Right ventricle myocardium superior (tissue), 1 donor: ENCODE measurements at regions not wholly inside any gene's neighbourhood (a gene's known extent, or its start where the extent isn't known, plus 50 kb on each side); places are given as distances from the start of the nearest gene placed in this dataset.
"Not testable (repeated sequence)": the region's sequence is repeated elsewhere in the genome, so short reads cannot be mapped to it uniquely, and the experiment has no call there.

Source experiments
- ATAC-seq: fragments of 200-7000 bp; cut with Tn5 transposase; one replicate; pipeline ENCODE4 v1.9.1; 2020; ENCODE audit warnings: mild to moderate bottlenecking; ENCODE audit not compliant: poor library complexity
- DNase-seq: peaks from one replicate; pipeline ENCODE4 v3.0.0-alpha.2; 2020
- intact Hi-C: fragments of 100-400 bp; cut with DNase I; formaldehyde crosslinking; loops from one replicate; pipeline ENCODE4 v1.11.2; 2022
- donor health status: DM: no; HTN: yes; CAD: no; lungs with severe emphysema.

DNA sequence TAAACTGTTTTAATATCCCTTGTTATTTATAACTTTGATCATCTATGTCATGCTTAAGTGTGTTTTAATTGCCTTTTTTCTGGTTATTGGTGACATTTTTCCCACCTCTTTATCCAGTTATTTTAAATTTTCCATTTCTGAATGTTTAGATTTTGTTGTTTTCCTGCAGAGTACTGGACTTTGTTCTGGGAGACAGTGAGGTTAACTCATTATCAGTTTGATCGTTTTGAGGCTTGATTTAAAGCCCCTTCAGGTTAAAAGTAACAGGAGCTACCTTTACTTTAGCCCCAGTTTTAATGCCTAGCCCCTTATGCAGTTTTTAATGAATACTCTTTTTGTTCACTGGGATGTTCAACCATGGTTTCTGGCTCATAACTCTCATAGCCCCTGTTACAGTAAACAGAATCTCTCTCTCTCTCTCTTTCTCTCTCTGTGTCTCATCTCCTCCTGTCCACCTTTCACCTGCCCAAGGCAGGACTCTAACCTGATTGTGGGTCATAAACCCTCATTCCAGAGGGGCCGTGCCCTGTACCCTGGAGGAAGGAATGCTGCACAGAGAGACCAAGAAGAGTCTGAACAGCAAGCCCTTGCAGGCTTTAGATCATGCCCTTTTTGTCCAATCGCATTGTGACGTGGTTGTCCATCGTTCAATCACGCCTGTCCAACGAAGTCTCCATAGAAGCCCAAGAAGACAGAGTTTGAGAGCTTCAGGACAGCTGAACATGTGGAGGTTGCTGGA, 91.8 kb upstream of the WDR72 start:
- intact Hi-C loops = no loop called here
- DNase-seq (no peak), ATAC-seq (no peak)

DNA sequence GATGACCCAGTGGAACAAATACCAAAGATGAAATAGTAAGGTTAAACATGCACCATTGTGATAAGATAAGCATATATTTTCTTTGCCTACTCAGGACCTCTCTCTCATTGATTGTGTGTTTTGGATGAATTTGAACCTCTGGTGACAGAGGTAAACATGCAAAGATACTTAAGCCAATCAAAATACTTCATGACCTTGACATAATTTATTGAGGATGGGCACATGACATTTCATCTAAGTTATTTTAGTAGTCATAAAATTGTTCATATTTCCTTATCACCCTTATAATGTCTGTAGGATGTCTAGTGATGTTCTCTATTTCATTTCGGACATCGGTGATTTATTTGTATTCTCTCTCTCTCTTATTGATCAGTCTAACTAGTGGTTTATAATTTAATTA, 88.3 kb upstream of the WDR72 start:
- intact Hi-C loops = no loop called here
- DNase-seq (no peak), ATAC-seq (no peak)

DNA sequence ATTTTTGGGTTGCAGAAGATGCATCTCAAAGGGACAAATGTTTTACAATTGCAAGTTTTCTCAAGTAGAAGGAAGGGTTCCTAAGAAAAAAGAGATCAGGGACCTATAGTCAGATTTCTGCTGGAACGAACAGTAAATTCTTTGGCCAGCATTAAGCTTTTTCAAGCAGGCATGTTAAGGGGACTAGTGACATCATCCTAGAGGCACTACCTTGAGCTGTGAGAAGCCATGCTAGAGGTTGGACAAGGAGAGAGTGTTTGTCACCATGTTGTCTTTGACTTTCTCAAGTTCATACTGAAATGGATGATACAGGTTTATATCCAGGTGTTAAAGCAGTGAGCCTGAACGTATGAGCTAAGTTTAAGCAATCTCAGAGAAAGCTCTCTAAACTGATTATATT, 85.2 kb upstream of the WDR72 start:
- no peak for ATAC-seq
- DNase-seq = no peak
- intact Hi-C loops = no loop called here

DNA sequence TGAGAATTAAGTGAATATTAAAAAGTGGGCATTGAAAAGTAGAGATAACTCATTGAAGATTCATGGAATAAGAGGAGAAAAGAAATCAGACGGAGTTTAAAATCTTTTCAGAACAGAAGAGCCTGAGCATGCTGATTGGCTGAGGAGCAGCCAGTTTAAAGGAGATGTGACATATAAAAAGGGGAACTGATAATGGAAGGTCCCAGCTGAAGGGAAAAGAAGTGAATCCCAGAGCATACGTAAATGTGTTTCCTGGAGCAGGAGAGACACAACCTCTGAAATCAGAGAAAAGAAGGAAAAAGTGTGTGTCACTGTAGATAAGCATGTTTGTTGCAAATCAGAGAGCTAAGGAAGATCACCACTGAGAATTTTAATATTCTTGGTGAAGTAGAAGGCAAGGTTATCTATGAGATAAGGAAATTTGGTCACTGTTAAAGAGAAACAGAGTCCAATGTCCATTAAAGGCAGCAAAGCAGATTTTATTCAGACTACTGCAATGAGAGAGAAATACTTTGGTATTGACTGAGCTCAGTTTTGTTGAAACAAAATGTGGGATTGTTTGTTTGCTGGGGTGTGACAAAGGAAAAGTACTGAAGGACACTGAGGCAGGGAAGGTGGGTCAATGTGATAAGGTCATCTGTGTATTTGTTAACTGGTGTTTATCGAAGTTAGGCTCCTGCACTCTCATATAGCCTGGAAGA, 84.6 kb upstream of the WDR72 start:
- intact Hi-C loops = no loop called here

DNA sequence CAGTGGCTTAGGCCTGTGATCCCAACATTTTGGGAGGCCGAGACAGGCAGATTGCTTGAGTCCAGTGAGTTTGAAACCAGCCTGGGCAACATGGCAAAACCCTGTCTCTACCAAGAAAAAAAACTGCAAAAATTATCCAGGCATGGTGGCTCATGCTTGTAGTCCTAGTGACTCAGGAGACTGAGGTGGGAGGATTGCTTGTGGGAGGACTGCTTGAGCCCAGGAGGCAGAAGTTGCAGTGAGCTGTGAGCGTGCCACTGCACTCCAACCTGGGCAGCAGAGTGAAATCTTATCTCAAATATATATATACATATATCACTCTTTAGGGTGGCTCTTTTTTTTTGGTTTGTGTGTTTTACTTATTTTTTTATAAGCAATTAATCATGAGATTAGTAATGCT, 83.7 kb upstream of the WDR72 start:
- intact Hi-C loops = no loop called here
- ATAC-seq = no peak
- no peak for DNase-seq

More for the DNA sequence above, 84.6 kb upstream of the WDR72 start:
- DNase-seq (no peak), ATAC-seq (no peak)

DNA sequence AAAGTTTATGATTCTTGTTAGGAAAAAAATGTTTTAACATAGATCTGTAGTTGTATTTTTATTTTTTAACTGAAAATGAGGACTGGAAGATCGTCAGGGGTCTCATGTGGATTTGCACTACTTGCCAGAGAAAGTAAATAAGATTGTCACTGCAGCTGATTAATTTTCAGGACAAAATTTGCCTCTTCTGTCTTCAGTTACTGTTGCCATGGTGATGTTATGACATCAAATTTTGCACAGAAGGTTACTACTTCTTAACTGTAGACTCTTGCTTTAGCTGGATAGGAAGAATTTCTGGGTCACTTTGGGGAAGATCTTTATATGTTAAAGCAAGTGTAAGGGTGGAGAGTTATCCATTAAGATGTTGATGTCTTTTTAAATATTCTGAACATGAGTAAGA, 82.2 kb upstream of the WDR72 start:
- ATAC-seq = no peak
- DNase-seq = no peak
- intact Hi-C loops = no loop called here

DNA sequence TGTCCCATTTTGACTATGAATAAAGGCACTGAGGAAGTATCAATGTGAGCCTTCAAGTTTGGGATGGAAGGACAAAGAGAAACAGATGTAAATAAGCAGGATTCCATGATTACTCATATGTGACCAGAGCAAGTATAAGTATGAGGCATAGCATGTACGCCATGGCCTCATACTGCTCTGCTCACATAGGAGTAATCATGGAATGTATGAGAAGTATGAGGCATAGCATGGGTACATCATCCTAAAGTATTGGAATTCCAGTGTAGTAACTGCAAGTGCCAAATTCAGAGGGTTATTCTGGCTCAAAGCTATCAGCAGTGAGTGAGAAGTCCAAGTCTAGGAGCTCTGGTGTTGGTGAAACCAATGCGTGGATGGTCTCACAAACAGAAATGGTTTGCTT, 81.2 kb upstream of the WDR72 start:
- intact Hi-C loops = no loop called here

DNA sequence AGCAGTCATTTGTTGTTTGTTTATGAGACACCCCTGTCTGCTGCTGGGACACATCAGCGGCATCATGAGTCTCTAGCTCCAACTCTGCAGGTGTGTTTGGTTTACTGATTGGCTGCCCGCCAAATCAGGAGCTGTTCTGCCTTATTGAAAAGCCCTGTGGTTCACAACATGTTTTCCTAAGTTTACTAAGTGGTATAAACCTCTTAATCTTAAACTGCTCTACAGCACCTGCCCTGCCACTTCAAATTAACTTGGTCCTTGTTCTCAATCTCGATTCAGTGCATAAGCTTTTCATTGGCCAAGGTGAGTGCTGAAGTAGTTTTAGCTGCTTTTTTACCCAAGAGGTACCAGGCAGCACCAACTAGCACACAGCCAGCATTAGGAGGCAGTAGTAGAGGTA, 77.8 kb upstream of the WDR72 start:
- no peak for ATAC-seq
- intact Hi-C loops = no loop called here
- DNase-seq = no peak

More for the DNA sequence above, 81.2 kb upstream of the WDR72 start:
- DNase-seq = no peak
- no peak for ATAC-seq

DNA sequence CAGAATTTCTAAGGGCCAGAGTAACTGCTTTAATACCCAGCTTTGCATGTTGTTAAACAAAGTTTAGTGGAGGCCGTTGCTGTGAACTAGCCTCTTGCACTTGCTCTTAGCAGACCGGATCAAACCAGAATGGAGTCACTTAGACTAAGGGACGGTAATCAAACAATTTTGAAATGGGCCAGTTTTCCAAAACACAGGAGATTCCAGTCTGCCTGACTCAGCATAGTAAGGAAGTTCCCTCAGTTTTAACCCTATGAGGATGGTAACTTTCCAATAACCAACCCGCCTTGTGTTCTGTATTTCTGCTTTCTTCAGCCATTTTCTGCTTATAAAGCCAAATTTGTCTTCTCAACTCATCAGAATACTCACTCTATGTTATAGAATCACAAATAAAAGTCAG, 77.2 kb upstream of the WDR72 start:
- no peak for ATAC-seq
- DNase-seq = no peak
- intact Hi-C loops = no loop called here

DNA sequence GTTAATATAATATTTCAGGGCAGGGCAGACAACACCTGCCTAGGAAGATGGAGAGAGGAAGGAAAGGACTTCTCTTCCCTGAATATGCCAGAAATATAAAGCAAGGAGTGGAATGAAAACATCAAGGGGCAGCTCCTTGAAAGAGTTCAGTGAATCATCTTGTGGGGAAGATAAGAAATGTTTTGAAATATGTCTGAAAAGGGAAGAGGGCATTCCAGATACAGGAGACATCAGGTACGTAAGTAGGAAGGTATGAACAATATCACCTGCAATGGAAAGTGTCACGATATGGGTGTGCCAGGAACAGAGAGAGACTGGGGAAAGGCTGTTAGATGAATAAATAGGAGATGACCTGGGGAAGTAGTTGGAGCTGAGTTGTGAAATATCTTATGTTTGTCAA, 75.8 kb upstream of the WDR72 start:
- no peak for DNase-seq
- intact Hi-C loops = no loop called here
- ATAC-seq = no peak

DNA sequence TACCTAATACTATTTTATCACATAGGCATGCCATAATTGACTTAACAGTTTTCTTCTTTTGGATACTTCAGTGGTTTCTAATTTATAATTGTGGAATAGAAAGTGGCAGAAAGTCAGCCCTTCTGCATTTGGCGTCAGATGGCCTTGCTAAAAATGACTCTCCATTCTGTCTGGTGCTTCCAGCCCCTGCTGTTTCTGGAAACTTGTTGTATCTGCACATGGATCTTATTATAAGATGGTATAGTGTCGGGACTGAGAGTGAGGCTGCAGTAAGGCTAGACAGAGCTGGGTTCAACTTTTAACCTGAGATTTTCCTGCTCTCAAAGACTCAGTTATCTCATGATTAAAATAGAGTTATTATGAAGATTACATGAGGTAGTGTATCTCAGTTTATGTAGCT, 74.8 kb upstream of the WDR72 start:
- no peak for ATAC-seq
- intact Hi-C loops = no loop called here
- DNase-seq = no peak

DNA sequence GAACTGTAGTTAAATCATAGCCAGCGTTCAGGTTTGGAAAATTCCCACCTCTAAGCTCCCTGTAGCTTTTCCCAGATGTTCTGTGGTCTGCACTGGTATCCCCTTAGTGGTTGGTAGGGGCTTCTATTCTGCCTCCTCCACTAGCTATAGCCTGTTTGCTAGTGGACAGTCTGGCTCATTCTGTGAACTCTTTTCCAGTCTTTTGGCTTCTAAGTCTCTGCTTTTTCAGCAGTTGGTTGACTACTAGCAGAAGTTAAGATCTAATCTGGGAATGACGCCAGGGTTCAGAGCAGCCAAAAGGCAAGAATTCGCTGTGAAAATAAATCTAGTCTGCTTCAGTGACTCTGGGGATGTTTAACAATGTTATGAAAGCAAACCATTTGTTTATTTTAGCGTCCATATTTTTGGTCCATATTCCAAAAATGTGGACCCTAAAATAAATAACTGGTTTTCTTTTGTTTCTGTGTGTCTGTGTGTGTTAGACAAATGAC, 73.7 kb upstream of the WDR72 start:
- intact Hi-C loops = no loop called here
- peak; percentile 86 for ATAC-seq
- DNase-seq = no peak

DNA sequence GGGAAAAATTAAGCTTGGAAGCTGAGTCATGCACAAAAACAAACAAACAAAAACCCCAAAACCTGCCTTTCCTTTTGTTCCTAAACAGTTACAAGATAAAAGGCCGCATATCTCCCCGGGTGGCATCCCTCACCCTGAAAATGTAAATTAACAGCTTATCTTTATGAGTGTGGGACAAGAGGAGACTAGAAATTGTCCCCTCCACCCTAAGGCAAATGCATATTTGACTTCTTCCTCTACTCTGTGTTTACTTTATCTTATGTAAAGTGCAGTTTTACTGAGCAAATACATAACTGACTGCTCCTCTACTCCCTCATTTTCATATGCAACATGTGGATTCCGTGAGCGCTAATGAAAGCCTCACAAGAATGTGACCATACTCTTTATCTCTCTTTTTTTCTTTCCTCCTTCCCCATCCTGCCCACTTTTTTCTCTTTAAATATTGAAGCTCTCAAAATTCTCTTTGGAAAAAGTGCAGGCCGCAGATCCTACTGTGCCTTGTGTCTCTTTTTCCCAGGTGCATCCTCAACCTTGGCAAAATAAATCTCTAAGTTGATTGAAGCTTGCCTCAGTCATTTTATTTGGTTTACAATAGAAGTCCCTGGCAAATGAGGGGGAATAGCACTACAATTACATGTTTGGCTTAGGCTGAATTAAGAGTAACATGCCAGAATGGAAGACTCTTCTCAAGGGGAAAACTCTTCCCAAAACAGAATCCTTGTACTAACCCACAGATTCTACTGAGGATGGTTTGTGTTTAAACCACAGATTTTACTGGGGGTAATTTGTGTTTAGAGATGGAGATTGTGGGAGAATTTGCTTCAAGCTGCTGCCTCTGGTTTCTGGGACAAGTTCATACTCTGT, 72.7 kb upstream of the WDR72 start:
- intact Hi-C loops = no loop called here
- ATAC-seq (peak; percentile 68), DNase-seq (no peak)

DNA sequence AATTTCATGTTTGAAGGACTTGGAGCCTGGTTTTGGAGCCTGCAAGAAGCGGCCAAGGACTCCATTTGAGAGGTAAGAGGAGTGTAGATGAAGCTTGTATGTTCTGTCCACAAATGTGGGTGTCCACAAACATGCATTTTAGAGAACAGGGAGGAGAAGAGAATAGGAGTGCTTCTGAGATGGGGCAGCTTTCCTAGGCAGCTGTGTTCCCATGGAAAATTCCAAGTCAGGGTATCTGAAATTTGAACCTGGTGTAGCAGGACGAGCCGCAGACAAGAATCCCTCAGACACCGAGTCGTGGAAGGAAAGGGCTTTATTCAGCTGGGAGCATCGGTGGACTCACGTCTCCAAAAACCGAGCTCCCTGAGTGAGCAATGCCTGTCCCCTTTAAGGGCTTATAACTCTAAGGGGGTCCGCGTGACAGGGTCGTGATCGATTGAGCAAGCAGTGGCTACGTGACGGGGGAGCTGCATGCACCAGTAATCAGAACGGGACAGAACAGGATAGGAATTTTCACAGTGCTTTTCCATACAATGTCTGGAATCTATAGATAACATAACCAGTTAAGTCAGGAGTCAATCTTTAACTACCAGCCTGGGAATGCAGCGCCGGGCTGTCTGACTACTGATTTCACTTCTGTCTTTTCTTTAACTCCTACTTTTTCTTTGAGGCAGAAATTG, 71.4 kb upstream of the WDR72 start:
- intact Hi-C loops = no loop called here
- ATAC-seq (no peak), DNase-seq (no peak)

DNA sequence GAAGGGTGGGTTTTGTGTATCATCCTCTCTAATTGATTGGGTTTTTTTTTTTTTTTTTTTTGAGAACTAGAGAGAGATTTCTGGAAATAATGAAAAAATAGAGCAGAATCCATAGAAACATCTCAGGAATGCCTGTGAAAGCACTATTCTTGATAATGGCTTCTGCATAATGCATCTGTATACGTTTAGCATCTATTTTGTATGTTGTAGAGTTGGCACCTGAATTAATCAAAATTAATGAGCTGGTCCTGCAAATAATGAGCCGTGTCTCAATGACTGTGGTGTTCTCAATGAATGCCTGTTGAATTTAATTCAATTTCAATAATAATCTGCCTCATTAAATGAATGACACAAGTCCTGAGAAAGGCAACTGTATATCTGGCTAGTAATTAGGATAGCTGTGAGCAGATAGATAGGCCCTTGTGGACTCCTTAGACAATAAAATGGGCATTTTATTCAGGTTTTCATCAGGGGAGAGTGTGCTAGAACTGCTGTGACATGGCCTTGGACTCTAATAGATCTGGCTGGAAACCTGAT, 70.5 kb upstream of the WDR72 start:
- DNase-seq (no peak), ATAC-seq (no peak)
- intact Hi-C loops = no loop called here

DNA sequence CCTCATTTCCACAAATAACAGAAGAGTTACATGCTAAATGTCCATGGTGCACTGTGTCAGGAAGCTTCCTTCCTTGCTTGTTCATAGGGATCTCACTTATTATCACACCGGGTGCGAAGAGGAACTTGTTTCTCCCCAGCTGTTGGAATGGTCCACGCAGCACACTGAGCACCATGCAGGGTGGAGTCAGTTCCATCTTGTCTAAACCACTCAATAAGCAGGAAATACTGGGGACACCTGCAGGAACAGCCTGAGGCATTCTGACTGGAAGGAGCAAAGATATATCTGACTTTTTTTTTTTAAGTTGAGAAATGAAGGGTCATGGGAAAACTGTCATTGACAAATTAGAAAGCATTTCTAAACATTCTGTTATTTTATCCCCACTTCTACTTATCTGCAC, 70.0 kb upstream of the WDR72 start:
- no peak for ATAC-seq
- DNase-seq = no peak
- intact Hi-C loops = no loop called here

DNA sequence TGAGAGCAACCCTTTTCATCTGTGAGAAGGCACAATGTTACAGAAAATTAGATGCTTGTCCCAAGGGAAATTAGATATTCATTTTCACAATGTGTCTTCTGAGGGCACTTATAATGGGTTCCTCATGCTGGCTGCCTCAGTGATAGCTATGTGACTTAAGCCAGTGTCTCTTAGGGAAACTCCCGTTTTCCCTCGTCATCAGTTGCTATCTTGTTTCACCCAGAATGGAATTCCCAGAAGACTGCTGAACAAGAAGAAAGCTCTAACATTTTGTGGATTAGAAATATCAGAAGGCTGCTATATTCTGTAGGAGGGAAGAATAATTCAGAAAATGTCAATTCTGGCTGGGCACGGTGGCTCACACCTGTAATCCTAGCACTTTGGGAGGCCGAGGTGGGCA, 67.9 kb upstream of the WDR72 start:
- DNase-seq (no peak), ATAC-seq (no peak)
- intact Hi-C loops = no loop called here

DNA sequence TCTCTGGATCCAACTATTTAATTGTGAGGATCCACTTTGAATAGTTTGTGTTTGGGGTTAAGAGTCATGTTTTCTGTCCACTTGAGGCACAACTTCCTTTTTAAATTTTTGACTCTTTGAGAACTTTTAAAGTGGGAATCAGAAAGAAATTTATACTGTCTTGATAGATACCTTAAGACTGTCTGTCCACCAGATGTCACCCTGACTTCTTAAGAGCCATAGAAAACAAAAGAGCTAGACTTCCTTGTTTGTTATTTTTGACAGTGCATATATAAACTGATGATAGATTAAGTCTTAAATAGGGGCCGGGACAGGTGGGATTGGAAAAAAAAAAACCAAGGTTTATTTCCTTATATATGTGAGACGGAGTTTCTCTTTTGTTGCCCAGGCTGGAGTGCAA, 52.1 kb upstream of the WDR72 start:
- intact Hi-C loops = no loop called here
- DNase-seq (no peak), ATAC-seq (no peak)

DNA sequence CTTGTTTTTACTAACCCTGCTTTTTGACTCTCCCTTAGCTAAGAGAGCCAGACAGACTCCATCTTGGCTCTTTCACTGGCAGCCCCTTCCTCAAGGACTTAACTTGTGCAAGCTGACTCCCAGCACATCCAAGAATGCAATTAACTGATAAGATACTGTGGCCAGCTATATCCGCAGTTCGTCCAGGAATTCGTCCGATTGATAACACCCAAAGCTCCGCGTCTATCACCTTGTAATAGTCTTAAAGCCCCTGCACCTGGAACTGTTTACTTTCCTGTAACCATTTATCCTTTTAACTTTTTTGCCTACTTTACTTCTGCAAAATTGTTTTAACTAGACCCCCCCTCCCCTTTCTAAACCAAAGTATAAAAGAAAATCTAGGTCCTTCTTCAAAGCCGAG, 50.8 kb upstream of the WDR72 start:
- intact Hi-C loops, ATAC-seq, DNase-seq: not testable (repeated sequence)
